ENCODE measurements at regions not wholly inside any gene's neighbourhood (a gene's known extent, or its start where the extent isn't known, plus 50 kb on each side); places are given as distances from the start of the nearest gene placed in this dataset.

- in situ Hi-C loops (cut with MboI; ENCODE audit: low pct_unique_long_range_greater_than_20kb, low sequenced_read_pairs, unreplicated experiment): no loop called here
- no peak for TF ChIP-seq CTCF (IDR thresholded peaks at IDR 0.05; ENCODE audit: extremely low read depth, insufficient read depth, missing control alignments)
- DNase-seq (ENCODE audit: low spot score): no peak
These were observed 1088.0 kb downstream of the SORCS1 start for GRCh38 chr10:106076496-106076895.

- no peak for TF ChIP-seq CTCF (IDR thresholded peaks at IDR 0.05; ENCODE audit: extremely low read depth, insufficient read depth, missing control alignments)
- in situ Hi-C loops (cut with MboI; ENCODE audit: low pct_unique_long_range_greater_than_20kb, low sequenced_read_pairs, unreplicated experiment): no loop called here
- DNase-seq (ENCODE audit: low spot score): no peak
These were observed 1111.4 kb downstream of the SORCS1 start for GRCh38 chr10:106053061-106053460.

GRCh38 chr10:106044503-106044902 lies 1120.0 kb downstream of the SORCS1 start:
- in situ Hi-C loops (cut with MboI; ENCODE audit: low pct_unique_long_range_greater_than_20kb, low sequenced_read_pairs, unreplicated experiment): no loop called here

GRCh38 chr10:106043863-106044262 lies 1120.6 kb downstream of the SORCS1 start:
- in situ Hi-C loops (cut with MboI; ENCODE audit: low pct_unique_long_range_greater_than_20kb, low sequenced_read_pairs, unreplicated experiment): no loop called here
- TF ChIP-seq CTCF (IDR thresholded peaks at IDR 0.05; ENCODE audit: extremely low read depth, insufficient read depth, missing control alignments): no peak
- no peak for DNase-seq (ENCODE audit: low spot score)

More at GRCh38 chr10:106044503-106044902, 1120.0 kb downstream of the SORCS1 start:
- no peak for DNase-seq (ENCODE audit: low spot score)
- TF ChIP-seq CTCF (IDR thresholded peaks at IDR 0.05; ENCODE audit: extremely low read depth, insufficient read depth, missing control alignments): no peak

GRCh38 chr10:106038246-106038645 lies 1126.3 kb downstream of the SORCS1 start:
- no peak for DNase-seq (ENCODE audit: low spot score)
- TF ChIP-seq CTCF (IDR thresholded peaks at IDR 0.05; ENCODE audit: extremely low read depth, insufficient read depth, missing control alignments): no peak
- in situ Hi-C loops (cut with MboI; ENCODE audit: low pct_unique_long_range_greater_than_20kb, low sequenced_read_pairs, unreplicated experiment): no loop called here

GRCh38 chr10:106033065-106033464 lies 1131.4 kb downstream of the SORCS1 start:
- DNase-seq (ENCODE audit: low spot score): no peak
- no peak for TF ChIP-seq CTCF (IDR thresholded peaks at IDR 0.05; ENCODE audit: extremely low read depth, insufficient read depth, missing control alignments)
- in situ Hi-C loops (cut with MboI; ENCODE audit: low pct_unique_long_range_greater_than_20kb, low sequenced_read_pairs, unreplicated experiment): no loop called here

- no peak for TF ChIP-seq CTCF (IDR thresholded peaks at IDR 0.05; ENCODE audit: extremely low read depth, insufficient read depth, missing control alignments)
- DNase-seq (ENCODE audit: low spot score): no peak
- in situ Hi-C loops (cut with MboI; ENCODE audit: low pct_unique_long_range_greater_than_20kb, low sequenced_read_pairs, unreplicated experiment): no loop called here
These were observed 1132.0 kb downstream of the SORCS1 start for GRCh38 chr10:106032450-106033002.

Data from GM13977 (cell line).